ENCODE measurements at regions not wholly inside any gene's neighbourhood (a gene's known extent, or its start where the extent isn't known, plus 50 kb on each side); places are given as distances from the start of the nearest gene placed in this dataset.
A peak's percentile ranks its signal among the peaks of the same experiment; 100 is the strongest.

- no peak overlapping the region for H3K4me3 ChIP-seq (ENCODE audit: low read depth, low read length)
- DNase-seq (ENCODE audit: low read depth) = peak; percentile 51
- no peak for TF ChIP-seq CTCF (IDR thresholded peaks at IDR 0.05; ENCODE audit: insufficient read depth, low read length)
These were observed 509.4 kb downstream of the GALC start for GRCh38 chr14:87483271-87484260.

GRCh38 chr14:87468531-87468930 lies 524.5 kb downstream of the GALC start:
- TF ChIP-seq CTCF (IDR thresholded peaks at IDR 0.05; ENCODE audit: insufficient read depth, low read length) = no peak
- DNase-seq (ENCODE audit: low read depth) = no peak
- H3K4me3 ChIP-seq (ENCODE audit: low read depth, low read length) = no peak overlapping the region

- no peak for DNase-seq (ENCODE audit: low read depth)
- TF ChIP-seq CTCF (IDR thresholded peaks at IDR 0.05; ENCODE audit: insufficient read depth, low read length) = no peak
- no peak overlapping the region for H3K4me3 ChIP-seq (ENCODE audit: low read depth, low read length)
These were observed 525.4 kb downstream of the GALC start for GRCh38 chr14:87467578-87467977.

GRCh38 chr14:87465770-87466169 lies 527.2 kb downstream of the GALC start:
- DNase-seq (ENCODE audit: low read depth) = no peak
- no peak for TF ChIP-seq CTCF (IDR thresholded peaks at IDR 0.05; ENCODE audit: insufficient read depth, low read length)
- H3K4me3 ChIP-seq (ENCODE audit: low read depth, low read length) = no peak overlapping the region

GRCh38 chr14:87461704-87462103 lies 531.3 kb downstream of the GALC start:
- H3K4me3 ChIP-seq (ENCODE audit: low read depth, low read length) = no peak overlapping the region
- no peak for TF ChIP-seq CTCF (IDR thresholded peaks at IDR 0.05; ENCODE audit: insufficient read depth, low read length)
- no peak for DNase-seq (ENCODE audit: low read depth)

GRCh38 chr14:87457720-87458119 lies 535.3 kb downstream of the GALC start:
- TF ChIP-seq CTCF (IDR thresholded peaks at IDR 0.05; ENCODE audit: insufficient read depth, low read length) = no peak
- DNase-seq (ENCODE audit: low read depth) = peak; percentile 16
- peak overlapping the region; percentile 15 for H3K4me3 ChIP-seq (ENCODE audit: low read depth, low read length)
